Suprapubic skin (tissue), 4 donors: ENCODE measurements at regions not wholly inside any gene's neighbourhood (a gene's known extent, or its start where the extent isn't known, plus 50 kb on each side); places are given as distances from the start of the nearest gene placed in this dataset.

ENCODE experiments used
- POLR2A ChIP-seq, 2 donors: fragments of 450-650 bp; IDR thresholded peaks; one replicate each; pipeline ENCODE4 v1.6.1; 2017; ENCODE audit warnings: antibody characterized with exemption in 2 of 2, mild to moderate bottlenecking in 2 of 2, moderate library complexity in 2 of 2
- POLR2AphosphoS5 ChIP-seq, 3 donors: sonication (generic); formaldehyde crosslinking; IDR thresholded peaks; one replicate each; pipeline ENCODE4 v1.6.1; 2017; ENCODE audit warnings: antibody characterized with exemption in 3 of 3
- TF ChIP-seq, protein P1 (sequence below), 2 donors: fragments of 200-600 bp in 1 of 2; fragments of 450-650 bp in 1 of 2; sonication (generic) in 1 of 2; IDR thresholded peaks; one replicate each; pipeline ENCODE4 v1.5.1; 2016 to 2019; ENCODE audit warnings: antibody characterized with exemption in 2 of 2, mild to moderate bottlenecking in 1 of 2, moderate library complexity in 1 of 2

DNA sequence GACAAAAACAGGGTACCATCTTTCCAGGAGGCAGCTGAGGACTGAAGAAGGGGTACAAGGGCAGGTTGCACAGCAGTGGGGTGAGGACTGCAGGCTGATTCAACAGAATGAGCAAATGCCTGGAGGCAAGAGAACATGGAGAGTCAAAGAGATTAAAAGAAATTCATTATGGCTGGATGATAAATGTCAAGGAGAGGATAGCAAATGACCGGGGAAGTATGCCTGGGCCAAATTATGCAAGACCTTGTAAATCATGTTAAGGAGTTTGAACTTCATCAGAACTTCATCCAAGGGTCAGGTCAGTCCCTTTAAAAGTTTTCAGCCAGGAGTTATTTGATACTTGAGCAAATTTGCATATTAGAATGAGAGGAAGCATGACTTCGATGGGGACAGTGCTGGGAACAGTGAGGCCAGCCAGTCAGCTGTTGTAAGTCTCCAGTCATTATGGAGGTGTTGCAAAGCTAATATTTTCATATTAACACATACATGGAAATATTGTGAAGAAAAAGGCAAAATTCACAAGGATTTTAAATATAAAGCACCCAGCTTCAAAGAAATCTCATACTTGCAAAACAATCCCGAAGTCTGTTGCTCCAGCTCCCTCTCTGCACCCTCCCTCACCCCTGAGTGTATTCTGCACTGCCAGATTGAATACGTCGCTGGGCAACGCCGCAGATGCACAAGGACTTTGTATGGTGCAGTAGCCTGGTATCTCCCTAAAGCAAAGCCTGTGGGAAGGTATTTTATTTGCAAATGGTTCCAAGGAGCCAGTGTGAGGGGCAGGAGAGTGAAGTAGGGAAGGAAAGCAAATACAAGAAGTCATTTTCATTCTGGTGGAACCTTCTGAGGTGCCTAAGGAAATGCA is 509.8 kb upstream of the TLE4 start:
- TF ChIP-seq POLR2A (IDR thresholded peaks at IDR 0.05) (no peak), POLR2AphosphoS5 (IDR thresholded peaks at IDR 0.05) (no peak)
- TF ChIP-seq, protein P1, sequence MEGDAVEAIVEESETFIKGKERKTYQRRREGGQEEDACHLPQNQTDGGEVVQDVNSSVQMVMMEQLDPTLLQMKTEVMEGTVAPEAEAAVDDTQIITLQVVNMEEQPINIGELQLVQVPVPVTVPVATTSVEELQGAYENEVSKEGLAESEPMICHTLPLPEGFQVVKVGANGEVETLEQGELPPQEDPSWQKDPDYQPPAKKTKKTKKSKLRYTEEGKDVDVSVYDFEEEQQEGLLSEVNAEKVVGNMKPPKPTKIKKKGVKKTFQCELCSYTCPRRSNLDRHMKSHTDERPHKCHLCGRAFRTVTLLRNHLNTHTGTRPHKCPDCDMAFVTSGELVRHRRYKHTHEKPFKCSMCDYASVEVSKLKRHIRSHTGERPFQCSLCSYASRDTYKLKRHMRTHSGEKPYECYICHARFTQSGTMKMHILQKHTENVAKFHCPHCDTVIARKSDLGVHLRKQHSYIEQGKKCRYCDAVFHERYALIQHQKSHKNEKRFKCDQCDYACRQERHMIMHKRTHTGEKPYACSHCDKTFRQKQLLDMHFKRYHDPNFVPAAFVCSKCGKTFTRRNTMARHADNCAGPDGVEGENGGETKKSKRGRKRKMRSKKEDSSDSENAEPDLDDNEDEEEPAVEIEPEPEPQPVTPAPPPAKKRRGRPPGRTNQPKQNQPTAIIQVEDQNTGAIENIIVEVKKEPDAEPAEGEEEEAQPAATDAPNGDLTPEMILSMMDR (IDR thresholded peaks at IDR 0.05), result no peak
